SK-N-SH (cell line): ENCODE measurements at regions not wholly inside any gene's neighbourhood (a gene's known extent, or its start where the extent isn't known, plus 50 kb on each side); places are given as distances from the start of the nearest gene placed in this dataset.

Experiments
- CTCF ChIA-PET: fragments of 300-600, 350-600 bp; formaldehyde crosslinking; extraction: SDS; loops from one replicate; lab custom pipeline; 2021; lab: Yijun Ruan, JAX
- POLR2A ChIA-PET: fragments of 350-600 bp; sonication (Branson Sonifier 250); formaldehyde crosslinking; extraction: SDS; loops from one replicate; lab custom pipeline; 2020; ENCODE audit warnings: antibody characterized with exemption, inconsistent platforms; lab: Yijun Ruan, JAX
- DNase-seq: peaks from one replicate; pipeline ENCODE4 v3.0.0; 2012
- H2AFZ ChIP-seq: fragments of 200-600 bp; sonication (generic); 2 replicates; pipeline ENCODE4 v1.8.1; 2016; ENCODE audit warnings: antibody characterized with exemption, mild to moderate bottlenecking, low read depth
- H3F3A ChIP-seq: fragments of 200-600 bp; sonication (generic); replicated peaks from 2 replicates; pipeline ENCODE3; 2016; ENCODE audit warnings: antibody characterized with exemption, mild to moderate bottlenecking; ENCODE audit not compliant: insufficient read depth
- H3K27ac ChIP-seq, 2 experiments: fragments of 200-500 bp in 1 of 2; fragments of 200-600 bp in 1 of 2; sonication (Bioruptor generic) in 1 of 2; sonication (generic), shearing (Covaris generic) in 1 of 2; 2 replicates each; pipeline versions ENCODE4 v1.5.1 to v1.6.1; 2014 to 2016; ENCODE audit warnings: low read depth in 2 of 2, inconsistent platforms in 1 of 2, low read length in 1 of 2, mild to moderate bottlenecking in 1 of 2, mixed read lengths in 1 of 2
- H3K27me3 ChIP-seq: fragments of 200-600 bp; sonication (generic), shearing (Covaris generic); 2 replicates; pipeline ENCODE4 v1.6.1; 2016; ENCODE audit warnings: mixed run types; ENCODE audit not compliant: insufficient read depth
- H3K36me3 ChIP-seq, 2 experiments: fragments of 200-500 bp in 1 of 2; fragments of 200-600 bp in 1 of 2; sonication (Bioruptor generic) in 1 of 2; sonication (generic) in 1 of 2; replicated peaks in 1 of 2; 2 replicates each; pipeline versions ENCODE3 to v1.5.1; 2014 to 2016; ENCODE audit warnings: low read length in 1 of 2, mild to moderate bottlenecking in 1 of 2; ENCODE audit not compliant: insufficient read depth in 2 of 2, control insufficient read depth in 1 of 2
- H3K4me1 ChIP-seq, 2 experiments: fragments of 200-500 bp in 1 of 2; fragments of 200-600 bp in 1 of 2; sonication (Bioruptor generic) in 1 of 2; sonication (generic), shearing (Covaris generic) in 1 of 2; 2 replicates each; pipeline versions ENCODE4 v1.5.1 to v1.6.1; 2014 to 2016; ENCODE audit warnings: low read depth in 1 of 2, low read length in 1 of 2, mixed run types in 1 of 2; ENCODE audit not compliant: insufficient read depth in 2 of 2, control insufficient read depth in 1 of 2
- H3K4me2 ChIP-seq: fragments of 200-600 bp; sonication (generic), shearing (Covaris generic); 2 replicates; pipeline ENCODE4 v1.6.1; 2017; ENCODE audit warnings: mixed run types
- H3K4me3 ChIP-seq, 2 experiments: fragments of 200-500 bp in 1 of 2; fragments of 200-600 bp in 1 of 2; sonication (Bioruptor generic) in 1 of 2; sonication (generic), shearing (Covaris generic) in 1 of 2; 2 replicates each; pipeline versions ENCODE4 v1.5.1 to v1.8.1; 2014 to 2016; ENCODE audit warnings: low read depth in 2 of 2, inconsistent platforms in 1 of 2, low read length in 1 of 2, mild to moderate bottlenecking in 1 of 2, mixed read lengths in 1 of 2, moderate library complexity in 1 of 2
- H3K79me2 ChIP-seq: fragments of 200-600 bp; sonication (generic); 2 replicates; pipeline ENCODE4 v1.8.1; 2017; ENCODE audit warnings: mild to moderate bottlenecking; ENCODE audit not compliant: insufficient read depth
- H3K9ac ChIP-seq: fragments of 200-600 bp; sonication (generic); 2 replicates; pipeline ENCODE4 v1.6.1; 2017; ENCODE audit warnings: mixed run types
- H3K9me2 ChIP-seq: fragments of 200-600 bp; sonication (generic); 2 replicates; pipeline ENCODE4 v1.6.1; 2017; ENCODE audit warnings: mixed run types
- H3K9me3 ChIP-seq: fragments of 200-600 bp; sonication (generic); 2 replicates; pipeline ENCODE4 v1.6.1; 2017; ENCODE audit warnings: mixed run types, mild to moderate bottlenecking, moderate library complexity
- H4K20me1 ChIP-seq: fragments of 200-600 bp; sonication (generic); 2 replicates; pipeline ENCODE4 v1.6.1; 2017; ENCODE audit warnings: mild to moderate bottlenecking, mixed run types; ENCODE audit not compliant: insufficient read depth
- EZH2phosphoT487 ChIP-seq: fragments of 200-600 bp; sonication (generic); IDR thresholded peaks from 2 replicates; pipeline ENCODE4 v1.6.1; 2017; ENCODE audit warnings: low read depth, mixed run types, mild to moderate bottlenecking, antibody characterized with exemption, moderate library complexity, borderline replicate concordance
- FOSL2 ChIP-seq: IDR thresholded peaks from 2 replicates; pipeline ENCODE4 v1.4.0; 2012; ENCODE audit warnings: low read depth, mild to moderate bottlenecking, moderate library complexity, borderline replicate concordance
- NFIC ChIP-seq: IDR thresholded peaks from 2 replicates; pipeline ENCODE4 v1.4.0; 2012; ENCODE audit warnings: borderline replicate concordance
- NRF1 ChIP-seq: IDR thresholded peaks from 2 replicates; pipeline ENCODE4 v1.6.1; 2012; ENCODE audit warnings: low read depth, mild to moderate bottlenecking, low read length
- RAD21 ChIP-seq: IDR thresholded peaks from 2 replicates; pipeline ENCODE4 v1.6.1; 2012; ENCODE audit warnings: mild to moderate bottlenecking, low read length
- RCOR1 ChIP-seq: fragments of 150-350 bp; IDR thresholded peaks from 2 replicates; pipeline ENCODE4 v1.6.1; 2017; ENCODE audit warnings: antibody characterized with exemption, low read length
- SIN3A ChIP-seq: IDR thresholded peaks from 2 replicates; pipeline ENCODE4 v1.6.1; 2012; ENCODE audit warnings: low read depth, mild to moderate bottlenecking, low read length, moderate library complexity, borderline replicate concordance
- TEAD4 ChIP-seq: IDR thresholded peaks from 2 replicates; pipeline ENCODE4 v1.4.0; 2012; ENCODE audit warnings: mild to moderate bottlenecking, borderline replicate concordance; ENCODE audit not compliant: insufficient read depth
- YY1 ChIP-seq: IDR thresholded peaks from 2 replicates; pipeline ENCODE4 v1.4.0; 2012; ENCODE audit warnings: low read depth, mild to moderate bottlenecking
- WGBS: methylation state at CpG from one replicate; pipeline ENCODE4 v1.1.6; 2017; ENCODE audit warnings: low lambda C conversion rate; 5-methylcytosine and 5-hydroxymethylcytosine counted together
- TF ChIP-seq, protein P1 (sequence below): fragments of 200-600 bp; sonication (generic); IDR thresholded peaks from 2 replicates; pipeline ENCODE4 v1.6.1; 2017; ENCODE audit warnings: antibody characterized with exemption, mild to moderate bottlenecking, moderate library complexity
- TF ChIP-seq, protein P2 (sequence below): IDR thresholded peaks from 2 replicates; pipeline ENCODE4; 2012

DNA sequence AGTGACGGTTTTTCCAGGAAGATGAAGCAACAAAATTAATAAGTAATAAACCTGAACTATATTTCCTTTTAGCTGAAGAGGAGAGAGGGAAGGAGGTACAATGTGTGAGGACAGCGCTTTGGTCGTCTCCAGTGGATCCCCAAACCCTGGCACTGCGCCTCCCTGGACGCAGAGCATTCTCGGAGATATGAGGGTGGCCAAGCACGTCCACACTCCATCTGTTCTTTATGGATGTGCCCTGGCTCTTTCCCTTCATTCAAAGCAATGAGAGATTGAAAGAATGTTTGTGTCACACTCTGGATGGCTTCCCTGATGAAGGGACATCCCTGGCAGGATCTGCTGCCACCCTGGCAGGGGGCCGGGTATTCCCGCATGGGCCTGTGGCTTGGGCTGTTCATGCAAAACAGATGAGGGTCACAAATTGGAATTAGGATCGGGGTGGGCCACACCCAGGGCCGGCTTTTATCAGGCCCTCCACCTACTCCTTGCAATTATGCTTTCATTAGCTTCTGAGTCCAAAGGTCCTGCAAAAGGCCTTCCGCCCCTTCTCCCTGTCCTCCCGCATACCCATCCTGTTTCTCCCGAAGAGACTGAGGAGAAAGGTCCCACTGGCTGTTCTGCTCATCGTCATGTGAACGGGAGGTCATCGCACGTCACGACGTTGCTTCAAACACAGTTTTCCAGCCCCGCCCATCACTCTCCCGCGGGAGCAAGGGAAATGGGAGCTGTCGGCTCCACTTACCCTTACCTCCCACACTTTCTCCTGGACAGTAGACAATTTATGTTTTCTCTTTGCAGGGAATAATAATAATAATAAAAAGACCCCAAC is 286.1 kb upstream of the IRX4 start:
- CTCF ChIA-PET, result no interaction called here
- H3K27ac ChIP-seq, result no peak overlapping the region

DNA sequence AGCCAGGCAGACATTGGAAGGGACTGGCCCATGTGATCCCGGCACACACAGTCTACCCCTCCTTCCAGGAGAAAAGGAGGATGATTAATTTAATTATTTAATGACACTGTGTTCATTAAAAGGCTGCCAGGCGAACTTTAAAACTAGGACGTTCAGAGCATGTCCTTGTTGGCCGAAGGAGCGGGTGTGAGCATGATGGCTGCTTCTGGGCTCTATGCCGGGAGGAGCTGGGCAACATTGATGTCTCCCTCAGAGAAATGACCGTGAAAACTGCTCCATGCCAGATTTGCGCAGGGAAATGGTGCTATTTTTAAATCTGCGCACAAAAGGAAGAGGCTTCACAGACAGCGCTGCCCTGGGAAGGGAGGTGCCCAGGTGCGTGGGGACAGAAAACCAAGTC is 284.9 kb upstream of the IRX4 start:
- POLR2A ChIA-PET, result no interaction called here
- Histone ChIP-seq H3K4me3 (no peak overlapping the region), H3K4me1 (no peaks in the 10 kb centered on the region), H3F3A (no peaks in the 10 kb centered on the region), H4K20me1 (no peaks in the 10 kb centered on the region), H3K9me2 (no peaks in the 10 kb centered on the region), H3K9ac (no peak overlapping the region), H3K36me3 (no peaks in the 10 kb centered on the region), H3K79me2 (no peaks in the 10 kb centered on the region), H3K27me3 (peaks cover 89% of the 10 kb centered on the region), H3K27ac (no peak overlapping the region), H3K4me2 (no peak overlapping the region), H2AFZ (no peak overlapping the region), H3K9me3 (no peaks in the 10 kb centered on the region)
- TF ChIP-seq RAD21 (no peak), FOSL2 (no peak), TEAD4 (no peak)
- CTCF ChIA-PET, result no interaction called here
- 19% methylated on average over 11 of the region's 11 CpGs for WGBS
- no peak for DNase-seq

More for the DNA sequence above, 286.1 kb upstream of the IRX4 start:
- no peak for DNase-seq
- H4K20me1 ChIP-seq, result no peaks in the 10 kb centered on the region
- H3K4me2 ChIP-seq, result no peak overlapping the region
- TF ChIP-seq NRF1 (no peak), YY1 (no peak), EZH2phosphoT487 (no peak), RCOR1 (no peak), NFIC (no peak), SIN3A (no peak), FOSL2 (no peak)
- TF ChIP-seq, protein P1, sequence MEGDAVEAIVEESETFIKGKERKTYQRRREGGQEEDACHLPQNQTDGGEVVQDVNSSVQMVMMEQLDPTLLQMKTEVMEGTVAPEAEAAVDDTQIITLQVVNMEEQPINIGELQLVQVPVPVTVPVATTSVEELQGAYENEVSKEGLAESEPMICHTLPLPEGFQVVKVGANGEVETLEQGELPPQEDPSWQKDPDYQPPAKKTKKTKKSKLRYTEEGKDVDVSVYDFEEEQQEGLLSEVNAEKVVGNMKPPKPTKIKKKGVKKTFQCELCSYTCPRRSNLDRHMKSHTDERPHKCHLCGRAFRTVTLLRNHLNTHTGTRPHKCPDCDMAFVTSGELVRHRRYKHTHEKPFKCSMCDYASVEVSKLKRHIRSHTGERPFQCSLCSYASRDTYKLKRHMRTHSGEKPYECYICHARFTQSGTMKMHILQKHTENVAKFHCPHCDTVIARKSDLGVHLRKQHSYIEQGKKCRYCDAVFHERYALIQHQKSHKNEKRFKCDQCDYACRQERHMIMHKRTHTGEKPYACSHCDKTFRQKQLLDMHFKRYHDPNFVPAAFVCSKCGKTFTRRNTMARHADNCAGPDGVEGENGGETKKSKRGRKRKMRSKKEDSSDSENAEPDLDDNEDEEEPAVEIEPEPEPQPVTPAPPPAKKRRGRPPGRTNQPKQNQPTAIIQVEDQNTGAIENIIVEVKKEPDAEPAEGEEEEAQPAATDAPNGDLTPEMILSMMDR, result no peak
- TF ChIP-seq, protein P2, sequence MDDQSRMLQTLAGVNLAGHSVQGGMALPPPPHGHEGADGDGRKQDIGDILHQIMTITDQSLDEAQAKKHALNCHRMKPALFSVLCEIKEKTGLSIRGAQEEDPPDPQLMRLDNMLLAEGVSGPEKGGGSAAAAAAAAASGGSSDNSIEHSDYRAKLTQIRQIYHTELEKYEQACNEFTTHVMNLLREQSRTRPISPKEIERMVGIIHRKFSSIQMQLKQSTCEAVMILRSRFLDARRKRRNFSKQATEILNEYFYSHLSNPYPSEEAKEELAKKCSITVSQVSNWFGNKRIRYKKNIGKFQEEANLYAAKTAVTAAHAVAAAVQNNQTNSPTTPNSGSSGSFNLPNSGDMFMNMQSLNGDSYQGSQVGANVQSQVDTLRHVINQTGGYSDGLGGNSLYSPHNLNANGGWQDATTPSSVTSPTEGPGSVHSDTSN, result no peak
- WGBS, result 4% methylated on average over 24 of the region's 24 CpGs
- no peaks in the 10 kb centered on the region for H3K79me2 ChIP-seq
- H3F3A ChIP-seq, result no peaks in the 10 kb centered on the region
- H3K4me3 ChIP-seq, result no peak overlapping the region
- H3K4me1 ChIP-seq, result no peaks in the 10 kb centered on the region
- POLR2A ChIA-PET, result no interaction called here
- H3K27me3 ChIP-seq, result peaks cover 88% of the 10 kb centered on the region
- no peaks in the 10 kb centered on the region for H3K36me3 ChIP-seq
- H2AFZ ChIP-seq, result no peak overlapping the region
- H3K9me2 ChIP-seq, result no peaks in the 10 kb centered on the region
- H3K9me3 ChIP-seq, result no peaks in the 10 kb centered on the region
- no peak overlapping the region for H3K9ac ChIP-seq
